Body of pancreas (tissue), 4 donors: ENCODE measurements at regions not wholly inside any gene's neighbourhood (a gene's known extent, or its start where the extent isn't known, plus 50 kb on each side); places are given as distances from the start of the nearest gene placed in this dataset.

Experiments used
- CTCF ChIP-seq, 7 experiments: fragments of 450-650 bp in 4 of 7; fragments of 200-600 bp in 3 of 7; sonication (generic) in 3 of 7; IDR thresholded peaks; one replicate each; pipeline ENCODE4 v1.5.1; 2016 to 2019; ENCODE audit warnings: antibody characterized with exemption in 7 of 7
- POLR2A ChIP-seq, 3 donors: fragments of 450-650 bp; IDR thresholded peaks; one replicate each; pipeline ENCODE4 v1.6.1; 2016; ENCODE audit warnings: antibody characterized with exemption in 3 of 3, mild to moderate bottlenecking in 2 of 3

- no peak for TF ChIP-seq CTCF (IDR thresholded peaks at IDR 0.05)
- TF ChIP-seq POLR2A (IDR thresholded peaks at IDR 0.05): no peak
Measured at GRCh38 chr13:38635030-38635429, 51.8 kb upstream of the FREM2 start.
